NCI-H1092 treated with DMSO at 0.1 percent for 48 hours (cell line): ENCODE measurements at regions not wholly inside any gene's neighbourhood (a gene's known extent, or its start where the extent isn't known, plus 50 kb on each side); places are given as distances from the start of the nearest gene placed in this dataset.

Source experiments
- DNase-seq: peaks from one replicate; lab custom pipeline; 2025; lab: John Stamatoyannopoulos, UW

- DNase-seq: no peak
These were observed 76.5 kb upstream of the GTSF1L start for GRCh38 chr20:43803276-43803675.

GRCh38 chr20:43800186-43800585 is 73.4 kb upstream of the GTSF1L start:
- DNase-seq: no peak

GRCh38 chr20:43799741-43800140 is 72.9 kb upstream of the GTSF1L start:
- DNase-seq: no peak

GRCh38 chr20:43799150-43799711 is 72.4 kb upstream of the GTSF1L start:
- DNase-seq: peak; percentile 15

GRCh38 chr20:43798291-43799149 is 71.7 kb upstream of the GTSF1L start:
- DNase-seq: no peak

- DNase-seq: no peak
These were observed 67.5 kb upstream of the GTSF1L start for GRCh38 chr20:43794326-43794725.

GRCh38 chr20:43789593-43789992 is 62.8 kb upstream of the GTSF1L start:
- no peak for DNase-seq

GRCh38 chr20:43787937-43788336 is 61.1 kb upstream of the GTSF1L start:
- DNase-seq: no peak

- no peak for DNase-seq
These were observed 60.1 kb upstream of the GTSF1L start for GRCh38 chr20:43786885-43787284.

GRCh38 chr20:43781215-43781614 is 54.4 kb upstream of the GTSF1L start:
- no peak for DNase-seq

- no peak for DNase-seq
These were observed 51.6 kb upstream of the GTSF1L start for GRCh38 chr20:43778375-43778774.

GRCh38 chr20:43776691-43777090 is 49.9 kb upstream of the GTSF1L start:
- no peak for DNase-seq
